GM23338 (cell line): ENCODE measurements at regions not wholly inside any gene's neighbourhood (a gene's known extent, or its start where the extent isn't known, plus 50 kb on each side); places are given as distances from the start of the nearest gene placed in this dataset.

Experiments
- ATAC-seq: fragments of 200-7000 bp; cut with Tn5 transposase; 3 replicates; pipeline ENCODE4 v1.9.1; 2020
- DNase-seq: peaks from one replicate; pipeline ENCODE4 v3.0.0-alpha.2; 2015; ENCODE audit warnings: low spot score
- H2AFZ ChIP-seq: fragments of 200-600 bp; sonication (generic); 2 replicates; pipeline ENCODE4 v1.8.0; 2016; ENCODE audit warnings: antibody characterized with exemption, mild to moderate bottlenecking, moderate library complexity
- H3F3A ChIP-seq: fragments of 200-600 bp; sonication (generic); replicated peaks from 2 replicates; pipeline ENCODE4 v1.8.0; 2017; ENCODE audit warnings: antibody characterized with exemption, mixed run types, low read depth
- H3K27ac ChIP-seq: fragments of 200-600 bp; sonication (generic); 2 replicates; pipeline ENCODE4 v1.6.1; 2016; ENCODE audit warnings: low read depth
- H3K27me3 ChIP-seq: fragments of 200-600 bp; sonication (generic); 2 replicates; pipeline ENCODE4 v1.8.0; 2016; ENCODE audit warnings: mild to moderate bottlenecking, mixed run types, moderate library complexity; ENCODE audit not compliant: insufficient read depth
- H3K36me3 ChIP-seq: fragments of 200-600 bp; sonication (generic); 2 replicates; pipeline ENCODE4 v1.8.0; 2016; ENCODE audit warnings: mild to moderate bottlenecking; ENCODE audit not compliant: insufficient read depth
- H3K4me1 ChIP-seq: fragments of 200-600 bp; sonication (generic); 2 replicates; pipeline ENCODE4 v1.8.0; 2016; ENCODE audit warnings: mild to moderate bottlenecking, moderate library complexity; ENCODE audit not compliant: insufficient read depth
- H3K4me2 ChIP-seq: fragments of 200-600 bp; sonication (generic); 2 replicates; pipeline ENCODE4 v1.7.1; 2017; ENCODE audit warnings: mixed run types
- H3K4me3 ChIP-seq: fragments of 200-600 bp; sonication (generic); 2 replicates; pipeline ENCODE4 v1.6.1; 2016; ENCODE audit warnings: mixed run types
- H3K79me2 ChIP-seq: fragments of 200-600 bp; sonication (generic); replicated peaks from 2 replicates; pipeline ENCODE4 v1.8.0; 2017; ENCODE audit warnings: mild to moderate bottlenecking; ENCODE audit not compliant: insufficient read depth
- H3K9me2 ChIP-seq: fragments of 200-600 bp; sonication (generic); 2 replicates; pipeline ENCODE4 v1.8.0; 2017; ENCODE audit not compliant: insufficient read depth
- H4K20me1 ChIP-seq: fragments of 200-600 bp; sonication (generic); replicated peaks from 2 replicates; pipeline ENCODE4 v1.8.0; 2017; ENCODE audit warnings: mild to moderate bottlenecking; ENCODE audit not compliant: insufficient read depth
- H3K27ac Mint-ChIP-seq: 2 replicates; pipeline ENCODE4 v1.8.0; 2020; ENCODE audit warnings: inconsistent platforms, mild to moderate bottlenecking, moderate library complexity, mixed read lengths
- H3K27me3 Mint-ChIP-seq: 3 replicates; pipeline ENCODE4 v1.8.0; 2022; ENCODE audit warnings: low read depth, mild to moderate bottlenecking, moderate library complexity, mixed read lengths, inconsistent platforms; ENCODE audit not compliant: insufficient read depth, poor library complexity
- H3K36me3 Mint-ChIP-seq: 3 replicates; pipeline ENCODE4 v1.8.0; 2021; ENCODE audit warnings: low read depth, mild to moderate bottlenecking, inconsistent platforms, moderate library complexity, mixed read lengths
- H3K4me1 Mint-ChIP-seq: 3 replicates; pipeline ENCODE4 v1.8.0; 2020; ENCODE audit warnings: mild to moderate bottlenecking, inconsistent platforms, mixed read lengths
- H3K4me3 Mint-ChIP-seq: 3 replicates; pipeline ENCODE4 v1.8.0; 2021; ENCODE audit warnings: moderate library complexity, mild to moderate bottlenecking, inconsistent platforms, mixed read lengths
- H3K9me3 Mint-ChIP-seq: 3 replicates; pipeline ENCODE4 v1.8.0; 2020; ENCODE audit warnings: moderate library complexity, mild to moderate bottlenecking, inconsistent platforms, mixed read lengths
- CREB1 ChIP-seq: fragments of 250-450 bp; sonication (Bioruptor Pico); IDR thresholded peaks from 2 replicates; pipeline ENCODE4 v1.5.0; 2020; ENCODE audit warnings: low read depth, mild to moderate bottlenecking, moderate library complexity
- EZH2 ChIP-seq: fragments of 200-600 bp; sonication (generic); IDR thresholded peaks from one replicate; pipeline ENCODE4 v1.8.0; 2017; ENCODE audit warnings: antibody characterized with exemption, mild to moderate bottlenecking, low read depth; ENCODE audit not compliant: unreplicated experiment
- EZH2phosphoT487 ChIP-seq: fragments of 200-600 bp; sonication (generic); IDR thresholded peaks from one replicate; pipeline ENCODE4 v1.8.1; 2018; ENCODE audit warnings: antibody characterized with exemption; ENCODE audit not compliant: unreplicated experiment
- JUNB ChIP-seq: IDR thresholded peaks from one replicate; pipeline ENCODE4 v1.6.1; 2016; ENCODE audit warnings: antibody characterized with exemption; ENCODE audit not compliant: unreplicated experiment
- NANOG ChIP-seq: IDR thresholded peaks from 2 replicates; pipeline ENCODE4 v1.6.1; 2016; ENCODE audit warnings: antibody characterized with exemption, borderline replicate concordance
- POLR2AphosphoS5 ChIP-seq: IDR thresholded peaks from 2 replicates; pipeline ENCODE4 v1.6.1; 2016; ENCODE audit warnings: antibody characterized with exemption, low read depth
- STAT1 ChIP-seq: IDR thresholded peaks from one replicate; pipeline ENCODE4 v1.6.1; 2016; ENCODE audit warnings: antibody characterized with exemption; ENCODE audit not compliant: unreplicated experiment
- ZNF114 ChIP-seq: fragments of 250-450 bp; sonication (Bioruptor Pico); IDR thresholded peaks from 2 replicates; pipeline ENCODE4 v1.5.0; 2020; ENCODE audit warnings: mild to moderate bottlenecking, moderate library complexity
- ZNF331 ChIP-seq: fragments of 250-450 bp; sonication (Bioruptor Pico); IDR thresholded peaks from 2 replicates; pipeline ENCODE4 v1.5.0; 2020; ENCODE audit warnings: low read depth, mild to moderate bottlenecking, moderate library complexity
- TF ChIP-seq, protein P1 (sequence below): fragments of 250-450 bp; sonication (Bioruptor Pico); IDR thresholded peaks from 2 replicates; pipeline ENCODE4 v1.5.0; 2020; ENCODE audit warnings: mild to moderate bottlenecking, moderate library complexity
- TF ChIP-seq, protein P2 (sequence below), 2 experiments: fragments of 200-600 bp in 1 of 2; sonication (generic) in 1 of 2; conservative IDR thresholded peaks; 2 replicates each; pipeline versions ENCODE4 v1.5.1 to v1.6.1; 2016 to 2017; ENCODE audit warnings: antibody characterized with exemption in 2 of 2, low read depth in 2 of 2, mild to moderate bottlenecking in 2 of 2, moderate library complexity in 1 of 2
- TF ChIP-seq, protein P3 (sequence below): IDR thresholded peaks from 2 replicates; pipeline ENCODE4 v1.6.1; 2016; ENCODE audit warnings: antibody characterized with exemption
- TF ChIP-seq, protein P4 (sequence below): IDR thresholded peaks from one replicate; pipeline ENCODE4 v1.6.1; 2018; ENCODE audit warnings: antibody characterized with exemption; ENCODE audit not compliant: unreplicated experiment

DNA sequence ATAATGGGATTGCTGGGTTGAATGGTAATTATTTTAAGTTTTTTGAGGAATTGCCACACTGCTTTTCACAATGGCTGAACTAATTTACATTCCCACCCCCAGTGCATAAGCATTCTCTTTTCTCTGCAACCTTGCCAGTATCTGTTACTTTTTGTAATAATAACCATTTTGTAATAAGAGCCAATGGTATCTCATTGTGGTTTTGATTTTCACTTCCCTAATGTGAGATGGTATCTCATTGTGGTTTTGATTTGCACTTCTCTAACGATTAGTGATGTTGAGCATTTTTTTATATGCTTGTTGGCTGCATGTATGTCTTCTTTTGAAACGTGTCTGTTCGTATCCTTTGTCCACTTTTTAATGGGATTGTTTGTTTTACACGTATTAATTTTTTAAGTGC, 213.1 kb upstream of the HDX start:
- H3K4me1 Mint-ChIP-seq = peaks cover 8% of the 10 kb centered on the region
- no peaks in the 10 kb centered on the region for H3K79me2 ChIP-seq
- no peaks in the 10 kb centered on the region for H3F3A ChIP-seq
- no peaks in the 10 kb centered on the region for H3K27me3 ChIP-seq
- H3K27ac ChIP-seq = no peak overlapping the region
- no peak overlapping the region for H3K4me3 Mint-ChIP-seq
- no peak overlapping the region for H2AFZ ChIP-seq
- no peak overlapping the region for H3K4me3 ChIP-seq
- no peak for ATAC-seq
- no peak overlapping the region; the same call in 1 of the 2 replicates for H3K27ac Mint-ChIP-seq
- DNase-seq = no peak
- no peaks in the 10 kb centered on the region for H4K20me1 ChIP-seq
- TF ChIP-seq, protein P1, sequence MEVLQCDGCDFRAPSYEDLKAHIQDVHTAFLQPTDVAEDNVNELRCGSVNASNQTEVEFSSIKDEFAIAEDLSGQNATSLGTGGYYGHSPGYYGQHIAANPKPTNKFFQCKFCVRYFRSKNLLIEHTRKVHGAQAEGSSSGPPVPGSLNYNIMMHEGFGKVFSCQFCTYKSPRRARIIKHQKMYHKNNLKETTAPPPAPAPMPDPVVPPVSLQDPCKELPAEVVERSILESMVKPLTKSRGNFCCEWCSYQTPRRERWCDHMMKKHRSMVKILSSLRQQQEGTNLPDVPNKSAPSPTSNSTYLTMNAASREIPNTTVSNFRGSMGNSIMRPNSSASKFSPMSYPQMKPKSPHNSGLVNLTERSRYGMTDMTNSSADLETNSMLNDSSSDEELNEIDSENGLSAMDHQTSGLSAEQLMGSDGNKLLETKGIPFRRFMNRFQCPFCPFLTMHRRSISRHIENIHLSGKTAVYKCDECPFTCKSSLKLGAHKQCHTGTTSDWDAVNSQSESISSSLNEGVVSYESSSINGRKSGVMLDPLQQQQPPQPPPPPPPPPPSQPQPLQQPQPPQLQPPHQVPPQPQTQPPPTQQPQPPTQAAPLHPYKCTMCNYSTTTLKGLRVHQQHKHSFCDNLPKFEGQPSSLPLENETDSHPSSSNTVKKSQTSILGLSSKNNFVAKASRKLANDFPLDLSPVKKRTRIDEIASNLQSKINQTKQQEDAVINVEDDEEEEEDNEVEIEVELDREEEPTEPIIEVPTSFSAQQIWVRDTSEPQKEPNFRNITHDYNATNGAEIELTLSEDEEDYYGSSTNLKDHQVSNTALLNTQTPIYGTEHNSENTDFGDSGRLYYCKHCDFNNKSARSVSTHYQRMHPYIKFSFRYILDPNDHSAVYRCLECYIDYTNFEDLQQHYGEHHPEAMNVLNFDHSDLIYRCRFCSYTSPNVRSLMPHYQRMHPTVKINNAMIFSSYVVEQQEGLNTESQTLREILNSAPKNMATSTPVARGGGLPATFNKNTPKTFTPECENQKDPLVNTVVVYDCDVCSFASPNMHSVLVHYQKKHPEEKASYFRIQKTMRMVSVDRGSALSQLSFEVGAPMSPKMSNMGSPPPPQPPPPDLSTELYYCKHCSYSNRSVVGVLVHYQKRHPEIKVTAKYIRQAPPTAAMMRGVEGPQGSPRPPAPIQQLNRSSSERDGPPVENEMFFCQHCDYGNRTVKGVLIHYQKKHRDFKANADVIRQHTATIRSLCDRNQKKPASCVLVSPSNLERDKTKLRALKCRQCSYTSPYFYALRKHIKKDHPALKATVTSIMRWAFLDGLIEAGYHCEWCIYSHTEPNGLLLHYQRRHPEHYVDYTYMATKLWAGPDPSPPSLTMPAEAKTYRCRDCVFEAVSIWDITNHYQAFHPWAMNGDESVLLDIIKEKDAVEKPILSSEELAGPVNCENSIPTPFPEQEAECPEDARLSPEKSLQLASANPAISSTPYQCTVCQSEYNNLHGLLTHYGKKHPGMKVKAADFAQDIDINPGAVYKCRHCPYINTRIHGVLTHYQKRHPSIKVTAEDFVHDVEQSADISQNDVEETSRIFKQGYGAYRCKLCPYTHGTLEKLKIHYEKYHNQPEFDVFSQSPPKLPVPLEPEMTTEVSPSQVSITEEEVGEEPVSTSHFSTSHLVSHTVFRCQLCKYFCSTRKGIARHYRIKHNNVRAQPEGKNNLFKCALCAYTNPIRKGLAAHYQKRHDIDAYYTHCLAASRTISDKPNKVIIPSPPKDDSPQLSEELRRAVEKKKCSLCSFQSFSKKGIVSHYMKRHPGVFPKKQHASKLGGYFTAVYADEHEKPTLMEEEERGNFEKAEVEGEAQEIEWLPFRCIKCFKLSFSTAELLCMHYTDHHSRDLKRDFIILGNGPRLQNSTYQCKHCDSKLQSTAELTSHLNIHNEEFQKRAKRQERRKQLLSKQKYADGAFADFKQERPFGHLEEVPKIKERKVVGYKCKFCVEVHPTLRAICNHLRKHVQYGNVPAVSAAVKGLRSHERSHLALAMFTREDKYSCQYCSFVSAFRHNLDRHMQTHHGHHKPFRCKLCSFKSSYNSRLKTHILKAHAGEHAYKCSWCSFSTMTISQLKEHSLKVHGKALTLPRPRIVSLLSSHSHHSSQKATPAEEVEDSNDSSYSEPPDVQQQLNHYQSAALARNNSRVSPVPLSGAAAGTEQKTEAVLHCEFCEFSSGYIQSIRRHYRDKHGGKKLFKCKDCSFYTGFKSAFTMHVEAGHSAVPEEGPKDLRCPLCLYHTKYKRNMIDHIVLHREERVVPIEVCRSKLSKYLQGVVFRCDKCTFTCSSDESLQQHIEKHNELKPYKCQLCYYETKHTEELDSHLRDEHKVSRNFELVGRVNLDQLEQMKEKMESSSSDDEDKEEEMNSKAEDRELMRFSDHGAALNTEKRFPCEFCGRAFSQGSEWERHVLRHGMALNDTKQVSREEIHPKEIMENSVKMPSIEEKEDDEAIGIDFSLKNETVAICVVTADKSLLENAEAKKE = no peak
- TF ChIP-seq EZH2 = no peak
- no peak for TF ChIP-seq ZNF331 (CRISPR knock-in tag)
- TF ChIP-seq CREB1 (CRISPR knock-in tag) = no peak
- TF ChIP-seq, protein P2, sequence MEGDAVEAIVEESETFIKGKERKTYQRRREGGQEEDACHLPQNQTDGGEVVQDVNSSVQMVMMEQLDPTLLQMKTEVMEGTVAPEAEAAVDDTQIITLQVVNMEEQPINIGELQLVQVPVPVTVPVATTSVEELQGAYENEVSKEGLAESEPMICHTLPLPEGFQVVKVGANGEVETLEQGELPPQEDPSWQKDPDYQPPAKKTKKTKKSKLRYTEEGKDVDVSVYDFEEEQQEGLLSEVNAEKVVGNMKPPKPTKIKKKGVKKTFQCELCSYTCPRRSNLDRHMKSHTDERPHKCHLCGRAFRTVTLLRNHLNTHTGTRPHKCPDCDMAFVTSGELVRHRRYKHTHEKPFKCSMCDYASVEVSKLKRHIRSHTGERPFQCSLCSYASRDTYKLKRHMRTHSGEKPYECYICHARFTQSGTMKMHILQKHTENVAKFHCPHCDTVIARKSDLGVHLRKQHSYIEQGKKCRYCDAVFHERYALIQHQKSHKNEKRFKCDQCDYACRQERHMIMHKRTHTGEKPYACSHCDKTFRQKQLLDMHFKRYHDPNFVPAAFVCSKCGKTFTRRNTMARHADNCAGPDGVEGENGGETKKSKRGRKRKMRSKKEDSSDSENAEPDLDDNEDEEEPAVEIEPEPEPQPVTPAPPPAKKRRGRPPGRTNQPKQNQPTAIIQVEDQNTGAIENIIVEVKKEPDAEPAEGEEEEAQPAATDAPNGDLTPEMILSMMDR (conservative IDR thresholded peaks at IDR 0.05; ENCODE audit: low read depth in 2 of 2) = no peak
- TF ChIP-seq STAT1 = no peak
- TF ChIP-seq, protein P3, sequence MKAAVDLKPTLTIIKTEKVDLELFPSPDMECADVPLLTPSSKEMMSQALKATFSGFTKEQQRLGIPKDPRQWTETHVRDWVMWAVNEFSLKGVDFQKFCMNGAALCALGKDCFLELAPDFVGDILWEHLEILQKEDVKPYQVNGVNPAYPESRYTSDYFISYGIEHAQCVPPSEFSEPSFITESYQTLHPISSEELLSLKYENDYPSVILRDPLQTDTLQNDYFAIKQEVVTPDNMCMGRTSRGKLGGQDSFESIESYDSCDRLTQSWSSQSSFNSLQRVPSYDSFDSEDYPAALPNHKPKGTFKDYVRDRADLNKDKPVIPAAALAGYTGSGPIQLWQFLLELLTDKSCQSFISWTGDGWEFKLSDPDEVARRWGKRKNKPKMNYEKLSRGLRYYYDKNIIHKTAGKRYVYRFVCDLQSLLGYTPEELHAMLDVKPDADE = no peak
- no peak for TF ChIP-seq ZNF114 (CRISPR knock-in tag)
- TF ChIP-seq, protein P4, sequence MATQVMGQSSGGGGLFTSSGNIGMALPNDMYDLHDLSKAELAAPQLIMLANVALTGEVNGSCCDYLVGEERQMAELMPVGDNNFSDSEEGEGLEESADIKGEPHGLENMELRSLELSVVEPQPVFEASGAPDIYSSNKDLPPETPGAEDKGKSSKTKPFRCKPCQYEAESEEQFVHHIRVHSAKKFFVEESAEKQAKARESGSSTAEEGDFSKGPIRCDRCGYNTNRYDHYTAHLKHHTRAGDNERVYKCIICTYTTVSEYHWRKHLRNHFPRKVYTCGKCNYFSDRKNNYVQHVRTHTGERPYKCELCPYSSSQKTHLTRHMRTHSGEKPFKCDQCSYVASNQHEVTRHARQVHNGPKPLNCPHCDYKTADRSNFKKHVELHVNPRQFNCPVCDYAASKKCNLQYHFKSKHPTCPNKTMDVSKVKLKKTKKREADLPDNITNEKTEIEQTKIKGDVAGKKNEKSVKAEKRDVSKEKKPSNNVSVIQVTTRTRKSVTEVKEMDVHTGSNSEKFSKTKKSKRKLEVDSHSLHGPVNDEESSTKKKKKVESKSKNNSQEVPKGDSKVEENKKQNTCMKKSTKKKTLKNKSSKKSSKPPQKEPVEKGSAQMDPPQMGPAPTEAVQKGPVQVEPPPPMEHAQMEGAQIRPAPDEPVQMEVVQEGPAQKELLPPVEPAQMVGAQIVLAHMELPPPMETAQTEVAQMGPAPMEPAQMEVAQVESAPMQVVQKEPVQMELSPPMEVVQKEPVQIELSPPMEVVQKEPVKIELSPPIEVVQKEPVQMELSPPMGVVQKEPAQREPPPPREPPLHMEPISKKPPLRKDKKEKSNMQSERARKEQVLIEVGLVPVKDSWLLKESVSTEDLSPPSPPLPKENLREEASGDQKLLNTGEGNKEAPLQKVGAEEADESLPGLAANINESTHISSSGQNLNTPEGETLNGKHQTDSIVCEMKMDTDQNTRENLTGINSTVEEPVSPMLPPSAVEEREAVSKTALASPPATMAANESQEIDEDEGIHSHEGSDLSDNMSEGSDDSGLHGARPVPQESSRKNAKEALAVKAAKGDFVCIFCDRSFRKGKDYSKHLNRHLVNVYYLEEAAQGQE = no peak
- no peak for TF ChIP-seq POLR2AphosphoS5
- TF ChIP-seq NANOG = no peak
- TF ChIP-seq JUNB = no peak
- TF ChIP-seq EZH2phosphoT487 = no peak
- no peaks in the 10 kb centered on the region for H3K27me3 Mint-ChIP-seq
- no peaks in the 10 kb centered on the region for H3K36me3 Mint-ChIP-seq
- no peaks in the 10 kb centered on the region for H3K9me2 ChIP-seq
- no peaks in the 10 kb centered on the region for H3K9me3 Mint-ChIP-seq
- no peak overlapping the region for H3K4me2 ChIP-seq
- H3K4me1 ChIP-seq = peaks cover 23% of the 10 kb centered on the region
- no peaks in the 10 kb centered on the region for H3K36me3 ChIP-seq
